ENCODE measurements at regions not wholly inside any gene's neighbourhood (a gene's known extent, or its start where the extent isn't known, plus 50 kb on each side); places are given as distances from the start of the nearest gene placed in this dataset.

DNA sequence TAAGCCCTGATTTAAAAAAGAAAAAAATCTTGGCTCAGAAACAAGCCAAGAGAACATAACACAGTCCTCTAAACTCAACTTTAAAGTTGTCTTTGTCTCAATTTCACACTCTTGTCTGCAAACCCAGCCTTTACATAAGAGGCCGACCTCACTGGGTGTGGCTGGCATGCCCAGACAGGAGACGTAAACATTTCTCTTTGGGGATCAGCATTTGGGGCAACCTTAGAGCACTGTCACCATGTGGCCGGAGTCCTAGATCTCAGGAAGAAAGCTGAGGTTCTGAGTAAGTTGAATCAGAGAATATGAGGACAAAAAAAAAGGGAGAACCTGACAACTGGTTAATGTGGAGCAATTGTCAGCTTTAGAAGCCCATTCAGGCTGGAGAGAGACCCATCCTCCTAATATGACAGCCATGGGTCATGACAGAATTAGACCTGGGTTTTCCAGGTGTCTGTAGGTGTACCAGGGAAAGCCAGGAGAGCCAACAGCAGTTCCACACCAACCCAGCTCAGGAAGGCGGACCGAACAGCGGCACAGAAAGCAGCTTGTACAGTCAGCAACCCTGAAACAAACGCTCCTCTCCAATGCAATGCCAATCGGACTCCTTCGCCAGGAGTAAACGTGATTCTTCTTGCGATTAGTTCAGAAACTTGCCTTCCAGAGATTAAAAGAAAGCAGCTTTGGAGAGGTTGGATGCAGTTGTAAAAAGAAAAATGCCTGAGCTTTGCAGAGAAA, 97.9 kb upstream of the MAP3K1 start:
- peaks cover 0 to 10% (median 6%) of the 10 kb centered on the region in 4 donors for H3K4me1 ChIP-seq
- no peaks in the 10 kb centered on the region for H3K9me3 ChIP-seq
- H3K36me3 ChIP-seq, result no peaks in the 10 kb centered on the region
- H3K27me3 ChIP-seq, result no peaks in the 10 kb centered on the region
- peak overlapping the region in 1 of 4 donors; percentile 16 for H3K4me3 ChIP-seq
- ATAC-seq (ENCODE audit: low FRiP score in 2 of 2), result peak in 1 of 2 donors; percentile 68
- H3K27ac ChIP-seq, result no peak overlapping the region
- no peak for TF ChIP-seq POLR2AphosphoS5 (IDR thresholded peaks at IDR 0.05)
- TF ChIP-seq, protein P1, sequence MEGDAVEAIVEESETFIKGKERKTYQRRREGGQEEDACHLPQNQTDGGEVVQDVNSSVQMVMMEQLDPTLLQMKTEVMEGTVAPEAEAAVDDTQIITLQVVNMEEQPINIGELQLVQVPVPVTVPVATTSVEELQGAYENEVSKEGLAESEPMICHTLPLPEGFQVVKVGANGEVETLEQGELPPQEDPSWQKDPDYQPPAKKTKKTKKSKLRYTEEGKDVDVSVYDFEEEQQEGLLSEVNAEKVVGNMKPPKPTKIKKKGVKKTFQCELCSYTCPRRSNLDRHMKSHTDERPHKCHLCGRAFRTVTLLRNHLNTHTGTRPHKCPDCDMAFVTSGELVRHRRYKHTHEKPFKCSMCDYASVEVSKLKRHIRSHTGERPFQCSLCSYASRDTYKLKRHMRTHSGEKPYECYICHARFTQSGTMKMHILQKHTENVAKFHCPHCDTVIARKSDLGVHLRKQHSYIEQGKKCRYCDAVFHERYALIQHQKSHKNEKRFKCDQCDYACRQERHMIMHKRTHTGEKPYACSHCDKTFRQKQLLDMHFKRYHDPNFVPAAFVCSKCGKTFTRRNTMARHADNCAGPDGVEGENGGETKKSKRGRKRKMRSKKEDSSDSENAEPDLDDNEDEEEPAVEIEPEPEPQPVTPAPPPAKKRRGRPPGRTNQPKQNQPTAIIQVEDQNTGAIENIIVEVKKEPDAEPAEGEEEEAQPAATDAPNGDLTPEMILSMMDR (IDR thresholded peaks at IDR 0.05), result no peak
- no peak for TF ChIP-seq POLR2A (IDR thresholded peaks at IDR 0.05)
- no peak for TF ChIP-seq EP300 (IDR thresholded peaks at IDR 0.05)
- DNase-seq, result peak in 1 of 2 donors; percentile 24
- 56 to 68% methylated on average over 11 of the region's 11 CpGs for WGBS, 2 donors

- DNase-seq (no peak), ATAC-seq (ENCODE audit: low FRiP score in 2 of 2) (no peak)
- Histone ChIP-seq H3K27me3 (no peaks in the 10 kb centered on the region), H3K4me1 (peaks cover 0 to 10% (median 6%) of the 10 kb centered on the region in 4 donors), H3K36me3 (no peaks in the 10 kb centered on the region), H3K27ac (no peak overlapping the region), H3K4me3 (no peak overlapping the region), H3K9me3 (no peaks in the 10 kb centered on the region)
- 92 to 95% methylated on average over 3 of the region's 3 CpGs for WGBS, 2 donors
- no peak for TF ChIP-seq POLR2AphosphoS5 (IDR thresholded peaks at IDR 0.05)
- TF ChIP-seq, protein P1 (IDR thresholded peaks at IDR 0.05), result no peak
- no peak for TF ChIP-seq POLR2A (IDR thresholded peaks at IDR 0.05)
- TF ChIP-seq EP300 (IDR thresholded peaks at IDR 0.05), result no peak
Observed at GRCh38 chr5:56715986-56716385, 99.4 kb upstream of the MAP3K1 start.

DNA sequence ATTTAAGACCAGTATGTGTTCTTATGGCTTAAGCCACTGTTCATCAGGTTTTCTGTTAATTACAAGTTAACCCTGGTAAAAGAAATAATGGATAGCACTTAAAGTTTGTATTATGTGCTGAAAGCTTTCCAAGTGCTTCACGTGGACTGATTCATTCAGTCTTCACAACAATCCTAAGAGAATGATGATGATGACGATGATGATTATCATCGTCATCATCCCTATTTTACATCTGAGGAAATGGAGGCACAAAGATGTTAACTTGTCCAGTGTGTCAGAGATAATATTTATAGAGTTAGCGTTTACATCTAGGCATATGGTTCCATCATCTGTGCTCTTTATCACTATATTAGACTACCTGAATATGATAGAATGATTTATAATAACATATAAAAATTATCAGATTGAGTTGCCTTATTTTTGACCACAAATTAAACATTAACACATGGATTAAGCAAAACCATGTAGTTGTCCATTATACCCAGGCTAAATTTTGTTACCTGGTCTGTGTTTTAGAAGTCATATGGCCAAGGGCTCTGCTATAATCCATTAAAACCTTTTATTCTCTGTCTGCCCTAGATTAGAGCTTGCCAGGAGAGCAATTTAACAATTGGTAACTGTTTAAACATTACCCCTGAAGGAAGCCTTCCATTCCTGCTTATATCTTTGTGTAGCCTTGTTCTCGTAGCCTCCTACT, 102.3 kb upstream of the MAP3K1 start:
- WGBS, 2 donors, result 77 to 81% methylated on average over 5 of the region's 5 CpGs
- Histone ChIP-seq H3K36me3 (no peaks in the 10 kb centered on the region), H3K9me3 (no peaks in the 10 kb centered on the region), H3K27ac (no peak overlapping the region), H3K4me3 (no peak overlapping the region), H3K4me1 (peaks cover 0 to 10% (median 6%) of the 10 kb centered on the region in 4 donors), H3K27me3 (no peaks in the 10 kb centered on the region)
- ATAC-seq (ENCODE audit: low FRiP score in 2 of 2), result no peak
- TF ChIP-seq, protein P1 (IDR thresholded peaks at IDR 0.05), result no peak
- TF ChIP-seq POLR2AphosphoS5 (IDR thresholded peaks at IDR 0.05) (no peak), EP300 (IDR thresholded peaks at IDR 0.05) (no peak), POLR2A (IDR thresholded peaks at IDR 0.05) (no peak)
- no peak for DNase-seq

- no peak for TF ChIP-seq EP300 (IDR thresholded peaks at IDR 0.05)
- TF ChIP-seq POLR2AphosphoS5 (IDR thresholded peaks at IDR 0.05), result no peak
- H3K27me3 ChIP-seq, result no peaks in the 10 kb centered on the region
- no peaks in the 10 kb centered on the region for H3K4me1 ChIP-seq
- ATAC-seq (ENCODE audit: low FRiP score in 2 of 2), result no peak
- no peak overlapping the region for H3K27ac ChIP-seq
- no peak for DNase-seq
- no peak overlapping the region for H3K4me3 ChIP-seq
- WGBS, 2 donors, result 87 to 90% methylated on average over 3 of the region's 3 CpGs
- no peaks in the 10 kb centered on the region for H3K9me3 ChIP-seq
- no peaks in the 10 kb centered on the region for H3K36me3 ChIP-seq
Observed at GRCh38 chr5:56710826-56711590, 104.3 kb upstream of the MAP3K1 start.

- Histone ChIP-seq H3K9me3 (no peaks in the 10 kb centered on the region), H3K27ac (no peak overlapping the region), H3K4me3 (no peak overlapping the region), H3K36me3 (no peaks in the 10 kb centered on the region), H3K27me3 (no peaks in the 10 kb centered on the region), H3K4me1 (no peaks in the 10 kb centered on the region)
- TF ChIP-seq EP300 (IDR thresholded peaks at IDR 0.05) (no peak), POLR2A (IDR thresholded peaks at IDR 0.05) (no peak), POLR2AphosphoS5 (IDR thresholded peaks at IDR 0.05) (no peak)
- TF ChIP-seq, protein P1 (IDR thresholded peaks at IDR 0.05), result no peak
- ATAC-seq (ENCODE audit: low FRiP score in 2 of 2) (no peak), DNase-seq (no peak)
- 94 to 97% methylated on average over 3 of the region's 3 CpGs for WGBS, 2 donors
Observed at GRCh38 chr5:56706504-56706903, 108.8 kb upstream of the MAP3K1 start.

All from upper lobe of left lung (tissue), 6 donors.